ENCODE measurements at regions not wholly inside any gene's neighbourhood (a gene's known extent, or its start where the extent isn't known, plus 50 kb on each side); places are given as distances from the start of the nearest gene placed in this dataset.
A peak's percentile ranks its signal among the peaks of the same experiment; 100 is the strongest.
"Not testable (repeated sequence)": the region's sequence is repeated elsewhere in the genome, so short reads cannot be mapped to it uniquely, and the experiment has no call there.

- not testable (repeated sequence) for H3K27ac ChIP-seq (ENCODE audit: low read length); H3K4me1 ChIP-seq (ENCODE audit: insufficient read depth, low read length); H4K20me1 ChIP-seq (ENCODE audit: insufficient read depth, low read length); H3K9me3 ChIP-seq (ENCODE audit: insufficient read depth, low read length, severe bottlenecking); DNase-seq; H3K4me3 ChIP-seq (ENCODE audit: low read depth in 1 of 2, low read length in 2 of 2); H3K27me3 ChIP-seq (ENCODE audit: insufficient read depth, low read length, poor library complexity); H3K36me3 ChIP-seq (ENCODE audit: insufficient read depth, low read length); H3K79me2 ChIP-seq (ENCODE audit: insufficient read depth, low read length); ATAC-seq (ENCODE audit: insufficient read depth, low read depth); H2AFZ ChIP-seq (ENCODE audit: low read depth, low read length); H3K9ac ChIP-seq (ENCODE audit: low read depth, low read length); H3K4me2 ChIP-seq (ENCODE audit: insufficient read depth, low read length)
These were observed 58.9 kb downstream of the GOLGA6L7 start for GRCh38 chr15:28789401-28790114.

DNA sequence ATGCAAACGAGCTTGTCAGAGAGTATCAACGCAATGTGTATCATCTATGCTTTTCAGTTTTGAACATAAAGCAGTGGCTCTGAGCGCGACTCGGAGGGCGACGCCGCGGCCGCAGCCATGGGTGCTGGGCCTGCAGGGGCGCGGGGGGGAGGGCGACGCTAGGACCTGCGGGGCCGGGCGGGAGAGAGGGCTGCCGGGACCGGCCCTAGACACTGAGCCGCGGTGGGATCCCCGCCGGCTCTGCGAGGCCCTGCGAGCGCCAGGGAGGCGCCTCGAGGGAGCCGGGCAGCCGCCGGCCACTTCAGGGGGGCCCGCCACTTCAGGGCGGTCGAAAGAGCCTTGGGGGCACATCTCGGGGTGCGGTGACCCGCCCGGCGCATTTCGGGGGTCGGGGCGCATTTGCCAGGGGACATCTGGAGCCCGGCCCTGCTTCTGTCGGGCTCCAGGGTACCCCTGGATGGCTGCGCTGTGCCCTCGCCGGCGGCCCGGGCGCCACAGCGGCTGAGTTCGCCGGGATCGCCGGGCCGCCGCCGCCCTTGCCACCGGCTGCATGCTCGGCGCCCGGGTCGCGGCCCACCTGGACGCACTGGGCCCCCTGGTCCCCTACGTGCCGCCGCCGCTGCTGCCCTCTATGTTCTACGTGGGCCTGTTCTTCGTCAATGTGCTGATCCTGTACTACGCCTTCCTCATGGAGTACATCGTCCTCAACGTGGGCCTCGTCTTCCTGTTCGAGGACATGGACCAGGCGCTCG is 59.6 kb downstream of the GOLGA6L7 start:
- H3K27ac ChIP-seq (ENCODE audit: low read length); DNase-seq; H3K4me3 ChIP-seq (ENCODE audit: low read depth in 1 of 2, low read length in 2 of 2); H4K20me1 ChIP-seq (ENCODE audit: insufficient read depth, low read length); H3K4me1 ChIP-seq (ENCODE audit: insufficient read depth, low read length); H3K4me2 ChIP-seq (ENCODE audit: insufficient read depth, low read length); H3K9me3 ChIP-seq (ENCODE audit: insufficient read depth, low read length, severe bottlenecking); H3K36me3 ChIP-seq (ENCODE audit: insufficient read depth, low read length); H3K9ac ChIP-seq (ENCODE audit: low read depth, low read length); H3K27me3 ChIP-seq (ENCODE audit: insufficient read depth, low read length, poor library complexity); H3K79me2 ChIP-seq (ENCODE audit: insufficient read depth, low read length); H2AFZ ChIP-seq (ENCODE audit: low read depth, low read length): not testable (repeated sequence)
- ATAC-seq (ENCODE audit: insufficient read depth, low read depth) = peak; percentile 39; the same call in 1 of the 3 replicates

DNA sequence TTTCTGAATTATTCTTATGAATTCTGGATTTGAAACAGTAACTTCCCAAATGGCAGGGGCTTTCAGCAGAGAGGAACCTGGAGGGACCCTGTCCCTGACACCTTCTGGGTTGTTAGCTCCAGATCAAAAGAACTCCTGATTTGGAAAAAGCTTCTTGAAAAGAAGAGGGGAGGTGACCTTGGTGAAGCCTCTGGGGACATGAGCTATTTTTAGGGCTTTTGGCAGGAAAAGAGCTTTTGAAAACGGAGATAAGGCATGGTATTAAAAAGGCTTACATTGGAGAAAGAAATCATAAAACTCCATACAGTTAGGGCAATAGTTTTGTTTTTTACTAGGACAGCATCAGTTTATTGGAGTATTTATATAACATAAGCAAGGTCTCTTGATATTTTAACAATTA is 60.3 kb downstream of the GOLGA6L7 start:
- not testable (repeated sequence) for H3K9me3 ChIP-seq (ENCODE audit: insufficient read depth, low read length, severe bottlenecking); DNase-seq; H2AFZ ChIP-seq (ENCODE audit: low read depth, low read length); H4K20me1 ChIP-seq (ENCODE audit: insufficient read depth, low read length); H3K9ac ChIP-seq (ENCODE audit: low read depth, low read length); H3K79me2 ChIP-seq (ENCODE audit: insufficient read depth, low read length); H3K4me2 ChIP-seq (ENCODE audit: insufficient read depth, low read length); ATAC-seq (ENCODE audit: insufficient read depth, low read depth); H3K27me3 ChIP-seq (ENCODE audit: insufficient read depth, low read length, poor library complexity); H3K27ac ChIP-seq (ENCODE audit: low read length); H3K36me3 ChIP-seq (ENCODE audit: insufficient read depth, low read length); H3K4me1 ChIP-seq (ENCODE audit: insufficient read depth, low read length); H3K4me3 ChIP-seq (ENCODE audit: low read depth in 1 of 2, low read length in 2 of 2)

GRCh38 chr15:28786521-28786920 is 61.9 kb downstream of the GOLGA6L7 start:
- Histone ChIP-seq H3K79me2 (ENCODE audit: insufficient read depth, low read length) (no peaks in the 10 kb centered on the region), H3K9me3 (ENCODE audit: insufficient read depth, low read length, severe bottlenecking) (no peaks in the 10 kb centered on the region), H3K4me3 (ENCODE audit: low read depth in 1 of 2, low read length in 2 of 2) (no peak overlapping the region), H3K36me3 (ENCODE audit: insufficient read depth, low read length) (no peaks in the 10 kb centered on the region), H3K4me1 (ENCODE audit: insufficient read depth, low read length) (no peaks in the 10 kb centered on the region), H3K27ac (ENCODE audit: low read length) (no peak overlapping the region), H3K4me2 (ENCODE audit: insufficient read depth, low read length) (no peak overlapping the region), H3K9ac (ENCODE audit: low read depth, low read length) (no peak overlapping the region), H4K20me1 (ENCODE audit: insufficient read depth, low read length) (no peaks in the 10 kb centered on the region), H3K27me3 (ENCODE audit: insufficient read depth, low read length, poor library complexity) (no peaks in the 10 kb centered on the region), H2AFZ (ENCODE audit: low read depth, low read length) (no peak overlapping the region)
- ATAC-seq (ENCODE audit: insufficient read depth, low read depth) (no peak), DNase-seq (no peak)
- TF ChIP-seq EZH2 (IDR thresholded peaks at IDR 0.05; ENCODE audit: borderline replicate concordance, low read depth, low read length, severe bottlenecking) = no peak
- TF ChIP-seq, protein P1, sequence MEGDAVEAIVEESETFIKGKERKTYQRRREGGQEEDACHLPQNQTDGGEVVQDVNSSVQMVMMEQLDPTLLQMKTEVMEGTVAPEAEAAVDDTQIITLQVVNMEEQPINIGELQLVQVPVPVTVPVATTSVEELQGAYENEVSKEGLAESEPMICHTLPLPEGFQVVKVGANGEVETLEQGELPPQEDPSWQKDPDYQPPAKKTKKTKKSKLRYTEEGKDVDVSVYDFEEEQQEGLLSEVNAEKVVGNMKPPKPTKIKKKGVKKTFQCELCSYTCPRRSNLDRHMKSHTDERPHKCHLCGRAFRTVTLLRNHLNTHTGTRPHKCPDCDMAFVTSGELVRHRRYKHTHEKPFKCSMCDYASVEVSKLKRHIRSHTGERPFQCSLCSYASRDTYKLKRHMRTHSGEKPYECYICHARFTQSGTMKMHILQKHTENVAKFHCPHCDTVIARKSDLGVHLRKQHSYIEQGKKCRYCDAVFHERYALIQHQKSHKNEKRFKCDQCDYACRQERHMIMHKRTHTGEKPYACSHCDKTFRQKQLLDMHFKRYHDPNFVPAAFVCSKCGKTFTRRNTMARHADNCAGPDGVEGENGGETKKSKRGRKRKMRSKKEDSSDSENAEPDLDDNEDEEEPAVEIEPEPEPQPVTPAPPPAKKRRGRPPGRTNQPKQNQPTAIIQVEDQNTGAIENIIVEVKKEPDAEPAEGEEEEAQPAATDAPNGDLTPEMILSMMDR (IDR thresholded peaks at IDR 0.05; ENCODE audit: borderline replicate concordance, extremely low read depth, low read length, poor library complexity, severe bottlenecking) = no peak

GRCh38 chr15:28784347-28785163 is 63.9 kb downstream of the GOLGA6L7 start:
- not testable (repeated sequence) for DNase-seq; H3K79me2 ChIP-seq (ENCODE audit: insufficient read depth, low read length); H4K20me1 ChIP-seq (ENCODE audit: insufficient read depth, low read length); H2AFZ ChIP-seq (ENCODE audit: low read depth, low read length); H3K27ac ChIP-seq (ENCODE audit: low read length); H3K4me2 ChIP-seq (ENCODE audit: insufficient read depth, low read length); H3K4me3 ChIP-seq (ENCODE audit: low read depth in 1 of 2, low read length in 2 of 2); H3K9ac ChIP-seq (ENCODE audit: low read depth, low read length); ATAC-seq (ENCODE audit: insufficient read depth, low read depth); H3K36me3 ChIP-seq (ENCODE audit: insufficient read depth, low read length); H3K4me1 ChIP-seq (ENCODE audit: insufficient read depth, low read length); H3K27me3 ChIP-seq (ENCODE audit: insufficient read depth, low read length, poor library complexity); H3K9me3 ChIP-seq (ENCODE audit: insufficient read depth, low read length, severe bottlenecking)
